ENCODE measurements at regions not wholly inside any gene's neighbourhood (a gene's known extent, or its start where the extent isn't known, plus 50 kb on each side); places are given as distances from the start of the nearest gene placed in this dataset.

GRCh38 chr3:176375519-176375918 lies 821.8 kb downstream of the TBL1XR1 start:
- BruUV-seq (replicated peaks) = no TSS peak
- no peak overlapping the region for H3K4me2 ChIP-seq (ENCODE audit: low read depth, low read length)
- no peaks in the 10 kb centered on the region for H3K79me2 ChIP-seq (ENCODE audit: insufficient read depth, low read length)
- 33% methylated on average over 1 of the region's 1 CpG for WGBS (ENCODE audit: low lambda C conversion rate)
- TF ChIP-seq, protein P1, sequence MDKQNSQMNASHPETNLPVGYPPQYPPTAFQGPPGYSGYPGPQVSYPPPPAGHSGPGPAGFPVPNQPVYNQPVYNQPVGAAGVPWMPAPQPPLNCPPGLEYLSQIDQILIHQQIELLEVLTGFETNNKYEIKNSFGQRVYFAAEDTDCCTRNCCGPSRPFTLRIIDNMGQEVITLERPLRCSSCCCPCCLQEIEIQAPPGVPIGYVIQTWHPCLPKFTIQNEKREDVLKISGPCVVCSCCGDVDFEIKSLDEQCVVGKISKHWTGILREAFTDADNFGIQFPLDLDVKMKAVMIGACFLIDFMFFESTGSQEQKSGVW (CRISPR knock-in tag; IDR thresholded peaks at IDR 0.05; ENCODE audit: borderline replicate concordance) = no peak
- no peak for TF ChIP-seq SMAD3 (CRISPR knock-in tag; IDR thresholded peaks at IDR 0.05)
- TF ChIP-seq HNRNPH1 (optimal IDR thresholded peaks at IDR 0.05; ENCODE audit: low read depth, low read length) = no peak
- TF ChIP-seq CEBPG (CRISPR knock-in tag; IDR thresholded peaks at IDR 0.05) = no peak
- no peaks in the 10 kb centered on the region for H4K20me1 ChIP-seq (ENCODE audit: insufficient read depth, low read length)
- no peak for FAIRE-seq
- ATAC-seq = no peak
- in situ Hi-C loops (cut with HindIII; ENCODE audit: extremely low pct_ligation_motif_present, low pct_unique_long_range_greater_than_20kb) = no loop called here
- H2AFZ ChIP-seq (ENCODE audit: low read length) = no peak overlapping the region
- H3K36me3 ChIP-seq (replicated peaks in 1 of 2; ENCODE audit: control insufficient read depth in 1 of 2, insufficient read depth in 2 of 2, low read length in 2 of 2) = no peaks in the 10 kb centered on the region
- DNase-seq (ENCODE audit: low spot score) = no peak
- ChIA-PET POLR2A (no interaction called here), CTCF (ENCODE audit: low intra/inter-chr PET ratio, low total read pairs) (no interaction called here)
- H3K4me1 ChIP-seq (ENCODE audit: insufficient read depth, low read length) = no peaks in the 10 kb centered on the region
- peaks cover 83% of the 10 kb centered on the region for H3K9me3 ChIP-seq (ENCODE audit: low read length)
- H3K27me3 ChIP-seq (ENCODE audit: control insufficient read depth in 1 of 2, insufficient read depth in 2 of 2, low read length in 2 of 2) = no peaks in the 10 kb centered on the region
- no peak overlapping the region for H3K4me3 ChIP-seq (replicated peaks in 1 of 3; ENCODE audit: insufficient read depth in 1 of 3, low read depth in 2 of 3, low read length in 3 of 3)
- no peak overlapping the region for H3K27ac ChIP-seq (ENCODE audit: extremely low read length, insufficient read depth, low read length)
- intact Hi-C loops (cut with micrococcal nuclease; ENCODE audit: unreplicated experiment) = no loop called here
- H3K9ac ChIP-seq (ENCODE audit: insufficient read depth, low read depth, low read length) = no peak overlapping the region

DNA sequence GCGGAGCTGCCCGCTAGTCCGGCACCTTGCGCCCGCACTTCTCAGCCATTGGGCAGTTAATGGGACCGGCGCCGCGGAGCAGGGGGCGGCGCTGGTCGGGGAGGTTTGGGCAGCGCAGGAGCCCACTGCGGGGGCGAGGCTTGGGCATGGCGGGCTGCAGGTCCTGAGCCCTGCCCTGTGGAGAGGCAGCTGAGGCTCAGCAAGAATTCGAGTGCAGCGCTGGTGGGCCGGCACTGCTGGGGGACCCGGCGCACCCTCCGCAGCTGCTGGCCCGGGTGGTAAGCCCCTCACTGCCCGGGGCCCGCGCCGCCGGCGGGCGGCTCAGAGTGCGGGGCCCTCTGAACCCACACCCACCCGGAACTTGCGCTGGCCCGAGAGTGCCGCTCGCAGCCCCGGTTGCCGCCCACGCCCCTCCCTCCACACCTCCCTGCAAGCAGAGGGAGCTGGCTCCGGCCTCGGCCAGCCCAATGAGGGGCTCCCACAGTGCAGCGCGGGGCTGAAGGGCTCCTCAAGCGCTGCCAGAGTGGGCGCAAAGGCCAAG lies 835.0 kb downstream of the TBL1XR1 start:
- ChIA-PET POLR2A (no interaction called here), CTCF (ENCODE audit: low intra/inter-chr PET ratio, low total read pairs) (no interaction called here)
- Histone ChIP-seq H3K4me3 (replicated peaks in 1 of 3; ENCODE audit: insufficient read depth in 1 of 3, low read depth in 2 of 3, low read length in 3 of 3) (no peak overlapping the region), H3K36me3 (replicated peaks in 1 of 2; ENCODE audit: control insufficient read depth in 1 of 2, insufficient read depth in 2 of 2, low read length in 2 of 2) (no peaks in the 10 kb centered on the region), H3K79me2 (ENCODE audit: insufficient read depth, low read length) (no peaks in the 10 kb centered on the region), H2AFZ (ENCODE audit: low read length) (no peak overlapping the region), H3K27me3 (ENCODE audit: control insufficient read depth in 1 of 2, insufficient read depth in 2 of 2, low read length in 2 of 2) (no peaks in the 10 kb centered on the region; a peak in 1 of 5 replicates), H3K27ac (ENCODE audit: extremely low read length, insufficient read depth, low read length) (no peak overlapping the region), H3K4me2 (ENCODE audit: low read depth, low read length) (no peak overlapping the region), H4K20me1 (ENCODE audit: insufficient read depth, low read length) (no peaks in the 10 kb centered on the region), H3K4me1 (ENCODE audit: insufficient read depth, low read length) (no peaks in the 10 kb centered on the region), H3K9me3 (ENCODE audit: low read length) (peaks cover 25% of the 10 kb centered on the region), H3K9ac (ENCODE audit: insufficient read depth, low read depth, low read length) (no peak overlapping the region)
- intact Hi-C loops (cut with micrococcal nuclease; ENCODE audit: unreplicated experiment) (no loop called here), in situ Hi-C loops (cut with HindIII; ENCODE audit: extremely low pct_ligation_motif_present, low pct_unique_long_range_greater_than_20kb) (no loop called here)
- BruUV-seq (replicated peaks) = no TSS peak
- 23% methylated on average over 6 of the region's 45 CpGs for WGBS (ENCODE audit: low lambda C conversion rate)
- DNase-seq (ENCODE audit: low spot score) (no peak), FAIRE-seq (no peak), ATAC-seq (no peak)
- TF ChIP-seq ZNF124 (CRISPR knock-in tag; IDR thresholded peaks at IDR 0.05) (no peak), RFX1 (IDR thresholded peaks at IDR 0.05) (no peak), ZNF264 (CRISPR knock-in tag; IDR thresholded peaks at IDR 0.05) (no peak), ZNF776 (CRISPR knock-in tag; IDR thresholded peaks at IDR 0.05) (no peak), KLF9 (CRISPR knock-in tag; IDR thresholded peaks at IDR 0.05; ENCODE audit: low read depth) (no peak), RCOR2 (CRISPR knock-in tag; IDR thresholded peaks at IDR 0.05) (no peak), ZNF33A (CRISPR knock-in tag; IDR thresholded peaks at IDR 0.05; ENCODE audit: borderline replicate concordance) (no peak), ATF6 (CRISPR knock-in tag; conservative IDR thresholded peaks at IDR 0.05) (no peak)
- TF ChIP-seq, protein P2, sequence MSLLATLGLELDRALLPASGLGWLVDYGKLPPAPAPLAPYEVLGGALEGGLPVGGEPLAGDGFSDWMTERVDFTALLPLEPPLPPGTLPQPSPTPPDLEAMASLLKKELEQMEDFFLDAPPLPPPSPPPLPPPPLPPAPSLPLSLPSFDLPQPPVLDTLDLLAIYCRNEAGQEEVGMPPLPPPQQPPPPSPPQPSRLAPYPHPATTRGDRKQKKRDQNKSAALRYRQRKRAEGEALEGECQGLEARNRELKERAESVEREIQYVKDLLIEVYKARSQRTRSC (CRISPR knock-in tag; IDR thresholded peaks at IDR 0.05; ENCODE audit: low read depth) = no peak
